Astrocyte of the spinal cord (primary cell): ENCODE measurements at regions not wholly inside any gene's neighbourhood (a gene's known extent, or its start where the extent isn't known, plus 50 kb on each side); places are given as distances from the start of the nearest gene placed in this dataset.
A peak's percentile ranks its signal among the peaks of the same experiment; 100 is the strongest.

ENCODE experiments used
- DNase-seq: peaks from one replicate; pipeline ENCODE4 v3.0.0; 2011; ENCODE audit warnings: low read depth, low spot score
- H3K4me3 ChIP-seq: 2 replicates; pipeline ENCODE4 v1.5.1; 2011; ENCODE audit warnings: low read depth, mild to moderate bottlenecking, low read length, moderate library complexity
- CTCF ChIP-seq: IDR thresholded peaks from 2 replicates; pipeline ENCODE4 v1.5.1; 2012; ENCODE audit warnings: low read depth, mild to moderate bottlenecking, low read length, inconsistent platforms
- in situ Hi-C: cut with HindIII; loops from 2 replicates; pipeline ENCODE4 v1.10.0; 2017; ENCODE audit warnings: low sequenced_read_pairs

DNA sequence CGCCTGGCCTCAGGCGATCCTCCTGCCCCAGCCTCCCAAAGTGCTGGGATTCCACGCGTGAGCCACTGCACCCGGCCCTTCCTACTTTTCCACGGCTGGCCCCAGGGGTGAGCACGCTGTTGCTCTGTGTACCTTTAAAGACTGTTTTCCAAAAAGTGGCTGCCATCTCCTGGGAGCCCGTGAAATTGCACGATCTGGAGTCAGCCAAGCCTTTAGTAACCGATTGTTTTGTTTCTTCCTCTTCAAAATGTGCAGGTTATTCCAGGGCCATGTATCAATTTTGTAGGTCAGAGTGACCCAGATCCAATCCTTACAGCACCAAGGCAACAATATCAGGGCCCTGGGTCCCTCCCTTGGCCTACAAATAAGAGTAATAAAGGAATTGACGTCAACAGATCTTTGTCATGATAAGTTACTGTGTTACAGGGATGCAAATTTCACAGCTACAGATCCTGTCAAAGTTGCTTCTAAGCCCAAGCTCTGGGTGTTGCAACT, 135.6 kb upstream of the ZNF236 start:
- peak; percentile 81 for TF ChIP-seq CTCF
- in situ Hi-C loops: no loop called here
- DNase-seq: peak; percentile 68
- H3K4me3 ChIP-seq: no peak overlapping the region

DNA sequence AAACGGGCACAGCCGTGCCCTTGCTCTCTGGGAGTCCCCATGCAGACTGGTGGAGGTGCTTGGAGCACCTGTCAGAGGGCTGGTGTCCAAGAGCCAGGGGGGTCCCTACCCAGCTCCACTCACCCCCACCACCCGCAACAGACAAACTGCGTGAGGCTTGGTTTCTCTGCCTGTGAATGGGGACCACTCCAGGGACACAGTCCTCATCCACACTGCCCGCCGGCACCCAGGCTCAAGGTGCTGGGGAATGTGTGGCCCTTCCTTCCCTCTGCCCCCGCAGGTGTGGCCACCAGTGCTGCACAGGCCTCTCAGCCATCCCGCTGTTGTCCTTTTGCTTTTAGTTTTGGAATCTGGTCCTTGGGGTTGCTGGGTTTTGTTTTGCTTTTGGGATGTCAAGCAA, 136.5 kb upstream of the ZNF236 start:
- in situ Hi-C loops: no loop called here
- DNase-seq: no peak
- H3K4me3 ChIP-seq: no peak overlapping the region
- TF ChIP-seq CTCF: no peak

DNA sequence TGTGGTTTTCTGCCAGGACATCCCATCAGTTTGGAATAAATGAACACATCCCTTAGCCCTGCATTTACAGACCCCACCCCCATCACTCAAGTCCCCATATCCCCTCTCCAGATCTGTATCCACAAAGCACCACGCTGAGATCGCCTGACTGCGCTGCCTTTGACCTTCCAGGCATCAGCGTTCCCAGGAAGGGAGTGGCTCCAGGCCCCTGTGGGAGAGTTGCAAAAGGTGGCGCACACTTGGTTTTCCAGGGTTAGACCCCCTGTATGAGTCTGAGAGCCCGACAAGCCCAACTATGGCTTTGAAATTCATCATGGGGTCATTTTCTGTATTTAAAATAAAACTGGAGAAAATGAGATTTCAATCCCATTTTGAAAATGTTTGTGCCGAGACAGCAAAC, 137.0 kb upstream of the ZNF236 start:
- no peak for TF ChIP-seq CTCF
- no peak for DNase-seq
- in situ Hi-C loops: no loop called here
- no peak overlapping the region for H3K4me3 ChIP-seq

DNA sequence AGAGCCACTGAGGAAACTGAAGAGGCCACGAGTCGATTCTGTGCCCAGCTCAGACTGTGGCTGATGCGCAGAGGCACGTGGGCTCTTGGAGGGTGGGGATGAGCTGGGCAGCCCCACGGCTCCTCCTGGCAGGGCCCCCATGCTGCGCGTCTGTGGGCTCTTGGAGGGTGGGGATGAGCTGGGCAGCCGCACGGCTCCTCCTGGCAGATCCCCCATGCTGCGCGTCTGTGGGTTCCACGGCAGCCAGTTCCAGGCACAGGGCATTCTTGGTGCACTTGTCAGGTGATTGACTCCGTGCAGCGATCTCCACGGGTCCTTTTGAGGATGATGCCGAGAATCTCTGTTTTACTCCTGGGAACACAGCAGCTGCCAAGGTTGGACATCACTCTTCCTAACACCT, 138.1 kb upstream of the ZNF236 start:
- TF ChIP-seq CTCF: no peak
- in situ Hi-C loops: no loop called here
- no peak for DNase-seq
- no peak overlapping the region for H3K4me3 ChIP-seq

DNA sequence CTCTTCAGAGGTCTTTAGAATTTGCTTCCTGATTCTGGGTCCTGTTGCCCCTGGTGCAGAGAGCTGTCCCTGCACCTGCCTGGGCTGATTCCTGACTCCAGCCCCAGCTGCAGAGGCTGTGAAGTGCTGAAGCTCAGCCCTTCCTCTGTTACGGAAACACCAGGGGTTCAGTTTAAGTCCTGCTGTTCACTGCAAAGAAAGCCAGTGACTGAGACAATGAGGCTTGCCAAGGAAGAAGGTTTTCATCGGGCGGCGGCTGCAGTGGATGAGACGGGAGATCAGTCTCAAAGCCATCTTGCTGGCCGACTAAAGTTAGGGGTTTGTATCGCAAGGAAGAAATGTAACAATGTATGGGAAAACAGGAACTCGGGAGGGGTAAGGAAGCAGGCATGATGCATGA, 142.4 kb upstream of the ZNF236 start:
- in situ Hi-C loops: no loop called here
- no peak for TF ChIP-seq CTCF
- no peak overlapping the region for H3K4me3 ChIP-seq
- peak; percentile 13 for DNase-seq

DNA sequence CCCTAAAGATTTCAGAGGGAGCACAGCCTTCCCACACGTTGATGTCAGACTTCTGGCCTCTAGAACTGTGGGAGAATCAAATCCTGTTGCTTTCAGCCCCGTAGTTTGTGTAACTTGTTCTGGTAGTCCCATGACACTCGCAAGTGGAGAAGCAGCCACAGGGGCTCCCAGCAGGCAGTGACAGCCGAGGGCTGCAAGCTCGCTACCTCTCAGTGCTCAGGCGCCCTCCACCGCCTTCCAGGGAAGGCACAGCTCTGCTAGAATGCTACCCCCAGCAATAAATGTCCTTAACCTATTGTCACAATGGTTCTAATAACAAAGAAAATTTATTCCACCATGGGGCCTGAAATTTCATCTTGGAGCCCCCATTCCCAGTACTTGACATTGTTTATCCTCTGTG, 143.1 kb upstream of the ZNF236 start:
- TF ChIP-seq CTCF: no peak
- in situ Hi-C loops: no loop called here
- H3K4me3 ChIP-seq: no peak overlapping the region
- no peak for DNase-seq

GRCh38 chr18:76678248-76678647, 144.1 kb upstream of the ZNF236 start:
- in situ Hi-C loops: no loop called here
- no peak for DNase-seq
- no peak overlapping the region for H3K4me3 ChIP-seq
- TF ChIP-seq CTCF: no peak
